HG02610 (cell line): ENCODE measurements at regions not wholly inside any gene's neighbourhood (a gene's known extent, or its start where the extent isn't known, plus 50 kb on each side); places are given as distances from the start of the nearest gene placed in this dataset.

Experiments used
- ATAC-seq: cut with Tn5 transposase; IDR thresholded peaks from one replicate; pipeline ENCODE4 v1.9.1; 2021; ENCODE audit warnings: mild to moderate bottlenecking, moderate library complexity; ENCODE audit not compliant: unreplicated experiment

- no peak for ATAC-seq
Measured at GRCh38 chr13:50071379-50071778, 56.1 kb downstream of the KCNRG start.

GRCh38 chr13:50072676-50073075 is 57.4 kb downstream of the KCNRG start:
- no peak for ATAC-seq

DNA sequence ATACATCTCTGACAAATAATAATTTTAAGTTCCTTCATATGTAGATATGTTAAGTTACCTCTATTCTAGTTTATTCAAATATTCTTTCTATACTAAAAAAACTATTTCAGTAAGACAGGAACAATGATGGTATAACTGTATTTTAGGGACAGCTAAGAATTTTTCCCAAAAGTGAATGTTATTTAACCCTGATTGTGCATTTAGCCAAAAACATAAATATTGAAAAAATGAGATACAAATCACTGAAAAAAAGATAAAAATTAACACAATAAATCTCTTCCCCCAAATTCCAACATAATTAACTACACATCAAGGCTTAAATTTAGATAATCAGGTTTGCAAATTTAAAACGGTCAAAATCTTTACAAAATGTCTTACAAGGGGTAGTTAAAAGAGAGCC is 58.1 kb downstream of the KCNRG start:
- ATAC-seq = no peak

- peak; percentile 80 for ATAC-seq
Measured at GRCh38 chr13:50074843-50075242, 59.6 kb downstream of the KCNRG start.

DNA sequence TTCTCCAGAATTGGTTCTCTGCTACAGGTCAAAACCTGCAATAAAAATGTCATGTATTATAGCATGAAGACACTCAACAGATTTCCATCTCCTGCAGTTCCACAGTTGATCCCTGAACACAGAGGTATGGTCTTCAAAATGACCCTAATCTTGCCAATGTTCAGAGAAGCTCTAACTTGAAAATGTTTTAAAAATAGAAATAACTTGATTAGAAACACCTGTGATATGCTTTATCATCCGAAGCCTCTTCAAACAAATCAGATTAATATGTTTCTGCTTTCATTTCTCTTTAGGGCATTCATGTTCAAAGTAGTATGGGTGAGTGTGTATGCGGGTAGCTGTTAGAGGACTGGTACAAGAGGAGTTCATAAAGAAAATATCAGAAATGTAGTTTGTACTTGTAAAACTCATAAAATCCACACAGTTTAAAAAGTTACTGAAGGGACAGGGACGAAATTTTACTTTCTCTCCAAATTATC is 60.4 kb downstream of the KCNRG start:
- ATAC-seq = no peak

GRCh38 chr13:50077431-50077830 is 62.2 kb downstream of the KCNRG start:
- no peak for ATAC-seq

- no peak for ATAC-seq
Measured at GRCh38 chr13:50078231-50078894, 63.1 kb downstream of the KCNRG start.

DNA sequence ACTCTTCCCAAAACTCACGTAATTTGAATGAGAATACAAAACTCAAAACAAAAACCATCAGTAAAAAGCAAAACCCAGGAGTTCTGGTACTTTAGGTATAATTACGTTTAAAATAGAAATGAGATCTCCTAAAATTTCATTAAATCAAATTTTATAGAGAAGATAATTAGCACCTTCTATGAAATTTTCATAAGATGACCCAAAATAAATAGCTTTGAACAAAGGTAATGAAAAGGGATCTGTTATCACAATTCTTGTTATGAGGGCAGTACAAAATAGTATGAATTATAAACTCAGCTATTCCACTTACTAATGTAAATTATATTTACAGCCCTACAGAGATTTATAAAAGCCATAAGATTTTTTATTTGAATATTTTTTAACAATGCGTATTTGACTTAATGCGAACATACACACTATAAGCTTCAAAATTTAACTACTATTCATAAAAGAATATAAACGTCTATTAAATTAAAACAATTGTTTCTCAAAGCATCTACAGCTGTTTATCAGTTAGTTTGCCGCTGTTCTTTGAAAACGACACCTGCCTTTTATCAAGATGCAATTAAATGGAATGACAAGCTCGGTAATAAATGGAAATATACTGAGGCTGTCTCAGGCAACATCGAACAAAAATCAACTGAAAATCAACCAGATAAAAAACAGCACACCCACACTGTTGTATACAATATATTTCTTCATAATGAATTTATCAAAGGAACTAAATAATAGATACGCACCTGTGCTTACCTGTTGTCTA is 63.8 kb downstream of the KCNRG start:
- ATAC-seq = no peak

DNA sequence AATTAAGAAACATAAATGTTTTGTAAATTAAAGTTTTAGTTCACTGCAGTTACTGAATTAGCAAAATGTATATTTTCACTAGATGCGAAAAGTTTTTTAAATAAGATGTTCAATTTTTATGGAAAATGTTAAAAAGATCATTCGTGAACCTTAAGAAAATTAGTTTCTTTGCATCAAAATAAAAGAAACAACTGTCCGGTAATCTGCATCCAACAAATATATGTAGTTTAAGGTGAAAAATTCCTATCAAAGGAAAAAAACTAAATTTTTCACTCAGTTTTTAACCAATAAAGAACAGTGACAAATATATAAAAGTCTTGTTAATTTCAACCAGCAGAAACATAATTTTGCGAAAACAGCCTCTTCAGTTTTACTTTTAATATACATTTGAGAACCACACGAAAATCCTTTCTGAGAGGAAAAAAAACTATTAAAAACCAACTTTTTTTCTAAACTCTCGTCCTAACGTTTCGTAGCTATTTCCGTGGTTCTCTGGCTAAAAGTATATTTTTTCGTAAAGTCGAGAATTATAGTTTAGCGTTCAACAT is 64.5 kb downstream of the KCNRG start:
- no peak for ATAC-seq

- ATAC-seq = no peak
Measured at GRCh38 chr13:50080203-50080910, 65.1 kb downstream of the KCNRG start.

DNA sequence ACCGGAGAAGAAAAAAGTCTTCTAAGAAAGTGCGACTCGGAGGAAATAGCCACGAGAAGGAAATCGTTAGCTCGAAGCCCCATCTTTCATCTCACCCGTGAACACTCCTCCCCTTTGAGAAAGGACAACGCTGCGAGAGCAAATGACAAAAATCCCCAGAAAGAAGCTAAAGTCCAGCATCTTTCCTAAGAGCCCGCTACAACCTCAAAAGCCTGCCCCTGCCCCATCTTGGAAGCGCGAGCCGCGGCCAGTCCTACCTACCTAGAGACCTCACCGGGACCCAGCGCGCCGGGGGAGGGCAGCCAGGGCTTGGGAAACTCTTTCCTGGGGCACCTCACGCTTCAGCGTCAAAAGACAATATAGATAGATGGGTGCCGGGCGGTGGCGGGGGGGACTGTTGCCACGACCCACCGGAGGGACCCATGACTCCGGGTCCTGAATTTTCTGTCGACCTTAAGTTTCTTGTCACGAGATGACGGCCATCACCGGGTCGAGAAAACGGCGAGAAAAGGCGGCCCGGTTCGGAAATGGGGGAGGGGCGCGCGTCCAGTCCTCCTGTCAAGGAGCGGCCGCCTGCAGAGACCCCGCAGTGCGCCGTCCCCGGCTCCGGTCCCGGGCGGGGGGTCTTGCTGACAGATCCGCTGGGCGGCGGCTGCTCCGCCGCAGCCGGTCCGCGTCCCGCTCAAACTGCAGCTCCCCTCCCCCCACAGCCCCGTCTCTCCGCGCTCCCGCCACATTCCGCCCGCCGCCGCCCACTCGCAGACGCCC is 65.9 kb downstream of the KCNRG start:
- ATAC-seq = peak; percentile 1

GRCh38 chr13:50081679-50082425 is 66.6 kb downstream of the KCNRG start:
- peak; percentile 73 for ATAC-seq

- ATAC-seq = peak; percentile 57
Measured at GRCh38 chr13:50082426-50083281, 67.4 kb downstream of the KCNRG start.

- no peak for ATAC-seq
Measured at GRCh38 chr13:50085063-50085462, 69.8 kb downstream of the KCNRG start.

DNA sequence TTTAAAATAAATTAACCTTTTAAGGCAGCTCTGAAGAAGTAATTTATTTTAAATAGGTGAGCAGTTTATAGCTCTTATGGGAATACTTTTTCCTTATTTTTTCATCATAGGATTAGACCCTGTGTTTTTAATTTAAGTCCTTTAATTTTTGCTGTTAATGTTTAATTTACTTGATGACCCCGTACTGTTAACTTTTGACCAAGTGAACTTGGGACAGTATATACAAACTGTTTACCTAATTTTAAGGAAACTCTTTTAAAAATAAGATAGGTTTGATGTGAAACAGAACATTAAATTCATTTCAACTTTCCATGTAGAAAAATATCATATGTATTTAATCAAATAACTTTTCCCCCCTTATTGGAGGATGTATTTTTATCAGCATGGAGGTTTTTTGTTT is 74.4 kb downstream of the KCNRG start:
- no peak for ATAC-seq

- no peak for ATAC-seq
Measured at GRCh38 chr13:50090211-50090610, 75.0 kb downstream of the KCNRG start.

- no peak for ATAC-seq
Measured at GRCh38 chr13:50094615-50095293, 79.5 kb downstream of the KCNRG start.

- no peak for ATAC-seq
Measured at GRCh38 chr13:50098693-50099092, 83.4 kb downstream of the KCNRG start.

GRCh38 chr13:50099473-50099872 is 84.2 kb downstream of the KCNRG start:
- no peak for ATAC-seq
